Neuron (in vitro differentiated cells): ENCODE measurements at regions not wholly inside any gene's neighbourhood (a gene's known extent, or its start where the extent isn't known, plus 50 kb on each side); places are given as distances from the start of the nearest gene placed in this dataset.

Experiments used
- H2AFZ ChIP-seq: one replicate; pipeline ENCODE4 v1.6.1; 2013; ENCODE audit warnings: low read depth, mild to moderate bottlenecking, inconsistent platforms, low read length, moderate library complexity
- H3K27me3 ChIP-seq: one replicate; pipeline ENCODE4 v1.6.1; 2013; ENCODE audit warnings: low read length; ENCODE audit not compliant: insufficient read depth
- H3K36me3 ChIP-seq: one replicate; pipeline ENCODE4 v1.6.1; 2013; ENCODE audit warnings: low read length; ENCODE audit not compliant: insufficient read depth
- H3K4me1 ChIP-seq: one replicate; pipeline ENCODE4 v1.6.1; 2013; ENCODE audit warnings: low read length; ENCODE audit not compliant: insufficient read depth
- H3K4me3 ChIP-seq: 2 replicates; pipeline ENCODE4 v1.5.1; 2013; ENCODE audit warnings: mild to moderate bottlenecking, low read length, moderate library complexity
- H3K9me3 ChIP-seq: one replicate; pipeline ENCODE4 v1.6.1; 2013; ENCODE audit warnings: low read length

DNA sequence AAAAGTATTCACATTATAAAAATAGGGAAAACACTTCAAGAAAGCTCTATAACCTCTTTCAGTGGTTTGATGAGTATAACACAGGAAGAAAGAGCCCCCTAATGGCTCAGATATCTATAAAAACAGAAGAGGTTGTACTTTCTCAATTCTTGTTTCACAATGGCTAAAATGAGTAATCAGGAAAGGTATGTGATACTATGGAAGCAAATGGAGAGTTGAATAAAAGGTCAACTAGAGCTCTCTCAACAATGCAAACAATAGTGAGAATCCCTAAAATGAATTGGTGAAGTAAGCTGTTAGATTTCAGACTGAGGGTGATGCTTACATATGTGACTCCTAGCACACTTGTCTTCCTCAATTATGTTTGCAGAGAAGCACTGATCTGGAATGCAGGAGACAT lies 584.6 kb upstream of the CDH18 start:
- Histone ChIP-seq H3K36me3 (no peaks in the 10 kb centered on the region), H3K9me3 (no peaks in the 10 kb centered on the region), H3K27me3 (no peaks in the 10 kb centered on the region), H3K4me1 (peaks cover 29% of the 10 kb centered on the region), H2AFZ (no peak overlapping the region), H3K4me3 (no peak overlapping the region)

GRCh38 chr5:20570486-20570885 lies 582.5 kb upstream of the CDH18 start:
- H3K4me1 ChIP-seq: peaks cover 21% of the 10 kb centered on the region
- H3K27me3 ChIP-seq: no peaks in the 10 kb centered on the region
- no peak overlapping the region for H3K4me3 ChIP-seq
- no peak overlapping the region for H2AFZ ChIP-seq
- H3K36me3 ChIP-seq: no peaks in the 10 kb centered on the region
- no peaks in the 10 kb centered on the region for H3K9me3 ChIP-seq

DNA sequence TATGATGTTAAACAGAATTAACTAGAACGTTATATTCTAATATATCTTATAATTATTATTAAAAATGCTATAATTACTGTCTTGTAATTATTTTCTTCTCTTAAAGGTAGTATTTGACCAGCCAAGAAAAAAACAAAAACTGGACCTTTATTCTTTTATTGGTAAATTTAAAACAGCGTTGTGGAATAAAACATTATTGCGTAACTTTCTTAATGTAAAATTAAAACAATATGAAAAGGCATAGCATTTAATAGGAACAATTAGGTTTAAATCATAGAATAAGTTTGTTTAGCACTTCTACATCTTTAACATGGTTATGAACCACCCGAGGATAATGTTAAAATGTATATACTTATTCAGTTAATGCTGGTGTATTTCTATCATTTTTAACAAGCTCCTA lies 574.5 kb upstream of the CDH18 start:
- Histone ChIP-seq H3K36me3 (no peaks in the 10 kb centered on the region), H3K9me3 (no peaks in the 10 kb centered on the region), H2AFZ (no peak overlapping the region), H3K4me1 (no peaks in the 10 kb centered on the region), H3K27me3 (no peaks in the 10 kb centered on the region), H3K4me3 (no peak overlapping the region)

GRCh38 chr5:20559845-20560244 lies 571.8 kb upstream of the CDH18 start:
- Histone ChIP-seq H3K36me3 (no peaks in the 10 kb centered on the region), H2AFZ (no peak overlapping the region), H3K4me3 (no peak overlapping the region)

DNA sequence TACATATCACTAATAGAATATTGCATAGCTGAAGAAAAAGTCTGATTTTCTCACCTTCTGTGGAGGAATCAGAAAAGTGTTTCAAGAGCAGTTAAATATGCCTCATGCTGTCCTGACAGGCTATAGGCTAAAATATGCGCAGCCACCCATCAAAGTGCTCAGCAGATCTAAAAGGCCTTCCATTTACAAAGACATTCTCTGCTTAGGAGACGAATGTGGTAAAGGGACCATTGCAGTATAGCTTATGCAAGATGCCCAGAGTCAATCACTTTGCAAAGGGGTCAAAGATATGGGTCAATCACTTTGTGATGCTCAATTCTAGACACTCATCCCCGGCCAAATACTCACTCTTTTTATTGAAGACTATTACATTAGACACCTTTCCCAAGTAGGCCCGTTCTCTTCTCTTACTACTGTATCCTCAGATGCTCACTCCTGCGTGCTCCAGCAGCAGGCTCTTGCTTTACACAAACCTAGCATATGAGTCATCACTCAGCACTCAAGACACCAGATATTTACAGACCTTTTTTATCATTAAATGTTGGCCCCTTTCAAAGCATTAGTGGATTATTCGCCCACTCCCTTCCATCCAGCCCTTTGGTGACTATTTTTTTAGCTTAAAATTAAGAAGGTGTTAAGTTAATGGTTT lies 568.2 kb upstream of the CDH18 start:
- no peaks in the 10 kb centered on the region for H3K9me3 ChIP-seq
- no peak overlapping the region for H3K4me3 ChIP-seq
- peaks cover 6% of the 10 kb centered on the region for H3K4me1 ChIP-seq
- H3K36me3 ChIP-seq: no peaks in the 10 kb centered on the region
- no peaks in the 10 kb centered on the region for H3K27me3 ChIP-seq
- no peak overlapping the region for H2AFZ ChIP-seq

More at GRCh38 chr5:20559845-20560244, 571.8 kb upstream of the CDH18 start:
- Histone ChIP-seq H3K27me3 (no peaks in the 10 kb centered on the region), H3K9me3 (no peaks in the 10 kb centered on the region), H3K4me1 (peaks cover 6% of the 10 kb centered on the region)

GRCh38 chr5:20555034-20555433 lies 567.0 kb upstream of the CDH18 start:
- Histone ChIP-seq H3K9me3 (no peaks in the 10 kb centered on the region), H3K36me3 (no peaks in the 10 kb centered on the region), H3K4me3 (no peak overlapping the region), H3K27me3 (no peaks in the 10 kb centered on the region), H2AFZ (no peak overlapping the region), H3K4me1 (peaks cover 6% of the 10 kb centered on the region)

DNA sequence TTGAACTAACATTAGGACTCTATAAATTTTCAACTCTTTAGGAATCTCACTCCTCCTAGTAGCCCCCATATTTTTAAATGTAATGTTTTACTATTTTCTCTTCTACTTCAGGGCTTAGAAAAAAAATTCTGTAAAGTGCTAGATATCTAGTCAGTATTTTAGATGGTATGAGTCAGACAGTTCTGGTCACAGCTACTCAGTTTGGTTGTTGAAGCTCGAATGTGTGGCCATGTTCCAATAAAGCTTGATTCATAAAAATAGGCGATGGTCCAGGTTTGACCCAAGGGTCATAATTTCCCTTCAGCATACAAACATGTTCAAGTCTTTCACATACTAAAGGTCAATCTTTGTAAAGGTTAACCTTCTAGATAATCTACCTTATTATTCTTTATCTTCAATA lies 566.0 kb upstream of the CDH18 start:
- peaks cover 6% of the 10 kb centered on the region for H3K4me1 ChIP-seq
- no peaks in the 10 kb centered on the region for H3K9me3 ChIP-seq
- H3K27me3 ChIP-seq: no peaks in the 10 kb centered on the region
- no peaks in the 10 kb centered on the region for H3K36me3 ChIP-seq
- H2AFZ ChIP-seq: no peak overlapping the region
- no peak overlapping the region for H3K4me3 ChIP-seq

GRCh38 chr5:20537911-20538703 lies 550.1 kb upstream of the CDH18 start:
- no peaks in the 10 kb centered on the region for H3K4me1 ChIP-seq
- no peaks in the 10 kb centered on the region for H3K27me3 ChIP-seq
- no peaks in the 10 kb centered on the region for H3K36me3 ChIP-seq
- H3K4me3 ChIP-seq: no peak overlapping the region
- H2AFZ ChIP-seq: no peak overlapping the region
- H3K9me3 ChIP-seq: no peaks in the 10 kb centered on the region

DNA sequence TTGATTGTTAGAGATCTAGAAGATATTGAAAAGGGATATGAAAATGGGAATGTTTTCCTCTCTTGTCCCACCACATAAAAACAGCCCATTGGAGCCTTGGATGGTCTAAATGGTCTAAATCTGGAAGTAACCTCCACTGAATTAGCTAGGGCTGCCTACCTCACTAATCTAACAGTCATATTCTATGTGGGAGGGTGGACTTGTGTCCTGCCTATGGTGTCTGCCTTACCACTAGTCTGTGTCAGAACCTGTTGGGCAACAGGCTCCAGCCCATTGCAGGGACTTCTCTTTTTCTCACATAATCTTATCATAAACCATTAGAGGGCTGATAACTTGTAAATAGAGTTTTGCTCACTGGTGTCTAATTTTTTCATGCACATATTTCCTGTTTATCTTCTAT lies 548.8 kb upstream of the CDH18 start:
- Histone ChIP-seq H3K27me3 (no peaks in the 10 kb centered on the region), H3K4me3 (no peak overlapping the region), H2AFZ (no peak overlapping the region), H3K9me3 (no peaks in the 10 kb centered on the region), H3K4me1 (no peaks in the 10 kb centered on the region), H3K36me3 (no peaks in the 10 kb centered on the region)

GRCh38 chr5:20536341-20536740 lies 548.3 kb upstream of the CDH18 start:
- no peaks in the 10 kb centered on the region for H3K36me3 ChIP-seq
- H3K4me1 ChIP-seq: no peaks in the 10 kb centered on the region
- no peaks in the 10 kb centered on the region for H3K27me3 ChIP-seq
- no peaks in the 10 kb centered on the region for H3K9me3 ChIP-seq
- no peak overlapping the region for H2AFZ ChIP-seq
- no peak overlapping the region for H3K4me3 ChIP-seq

DNA sequence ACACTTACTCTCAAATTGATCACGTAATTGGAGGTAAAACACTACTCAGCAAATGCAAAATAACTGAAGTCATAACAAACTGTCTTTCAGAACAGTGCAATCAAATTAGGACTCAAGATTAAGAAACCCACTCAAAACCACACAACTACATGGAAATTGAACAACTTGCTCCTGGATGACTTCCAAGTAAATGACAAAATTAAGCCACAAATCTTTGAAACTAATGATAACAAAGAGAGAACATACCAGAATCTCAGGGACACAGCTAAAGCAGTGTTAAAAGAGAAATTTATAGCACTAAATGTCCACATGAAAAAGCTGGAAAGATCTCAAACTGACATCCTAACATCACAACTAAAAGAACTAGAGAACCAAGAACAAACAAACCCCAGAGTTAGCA lies 540.5 kb upstream of the CDH18 start:
- no peak overlapping the region for H3K4me3 ChIP-seq
- no peaks in the 10 kb centered on the region for H3K27me3 ChIP-seq
- H3K9me3 ChIP-seq: no peaks in the 10 kb centered on the region
- no peaks in the 10 kb centered on the region for H3K36me3 ChIP-seq
- H2AFZ ChIP-seq: no peak overlapping the region
- no peaks in the 10 kb centered on the region for H3K4me1 ChIP-seq

DNA sequence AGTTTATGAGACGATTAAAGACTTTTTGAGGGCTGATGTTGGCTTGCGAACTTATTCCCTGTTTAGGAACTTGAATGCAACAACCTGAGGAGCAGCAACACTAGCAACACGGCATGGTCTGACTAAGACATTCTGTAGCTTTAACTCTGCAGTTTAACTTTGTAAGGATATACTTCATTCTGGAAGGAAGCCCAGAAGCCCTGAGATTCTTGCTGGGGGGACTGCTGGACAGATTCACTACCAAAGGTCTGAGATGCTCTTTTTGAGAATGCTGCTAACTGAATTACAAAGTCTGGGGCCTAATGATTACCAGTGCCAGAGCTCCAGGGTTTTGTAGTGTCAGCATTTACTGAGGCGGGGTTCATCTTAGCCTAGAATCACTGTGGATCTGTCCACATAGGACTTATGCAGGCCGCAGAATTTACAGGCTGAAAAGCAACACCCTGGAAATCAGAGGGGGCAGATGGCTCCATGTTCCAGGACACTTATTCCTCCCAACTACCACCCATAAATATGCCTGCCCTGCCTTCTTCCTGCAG lies 537.1 kb upstream of the CDH18 start:
- Histone ChIP-seq H3K9me3 (no peaks in the 10 kb centered on the region), H3K36me3 (no peaks in the 10 kb centered on the region), H3K27me3 (no peaks in the 10 kb centered on the region), H3K4me1 (no peaks in the 10 kb centered on the region), H3K4me3 (no peak overlapping the region), H2AFZ (no peak overlapping the region)

GRCh38 chr5:20522905-20523482 lies 535.0 kb upstream of the CDH18 start:
- no peak overlapping the region for H2AFZ ChIP-seq
- H3K27me3 ChIP-seq: no peaks in the 10 kb centered on the region
- no peaks in the 10 kb centered on the region for H3K36me3 ChIP-seq
- no peak overlapping the region for H3K4me3 ChIP-seq
- no peaks in the 10 kb centered on the region for H3K4me1 ChIP-seq
- no peaks in the 10 kb centered on the region for H3K9me3 ChIP-seq
